AG04450 (cell line): ENCODE measurements at regions not wholly inside any gene's neighbourhood (a gene's known extent, or its start where the extent isn't known, plus 50 kb on each side); places are given as distances from the start of the nearest gene placed in this dataset. TPM values are rescaled to one million over a fixed set of nuclear protein-coding genes. Genes with fewer than 3 reads are reported as not detected.

Experiments
- CTCF ChIA-PET: fragments of 300-600, 350-600 bp; formaldehyde crosslinking; extraction: SDS; loops from one replicate; lab custom pipeline; 2022; ENCODE audit warnings: antibody characterized with exemption, inconsistent platforms; lab: Charles Lee
- POLR2A ChIA-PET: fragments of 350-600 bp; formaldehyde crosslinking; extraction: SDS; loops from one replicate; lab custom pipeline; 2021; ENCODE audit warnings: antibody characterized with exemption, inconsistent platforms; lab: Yijun Ruan, JAX
- DNase-seq: peaks from one replicate; pipeline ENCODE4 v3.0.0-alpha.2; 2011; ENCODE audit warnings: low read depth, low spot score
- H3K27ac ChIP-seq: one replicate; pipeline ENCODE4 v1.5.1; 2012; ENCODE audit warnings: low read depth, low read length, control low read depth
- H3K27me3 ChIP-seq: one replicate; pipeline ENCODE4 v1.6.0; 2012; ENCODE audit warnings: low read length; ENCODE audit not compliant: control insufficient read depth, insufficient read depth
- H3K4me3 ChIP-seq: 2 replicates; pipeline ENCODE4 v1.5.1; 2011; ENCODE audit warnings: mild to moderate bottlenecking, low read depth, low read length, control low read depth
- H3K9me3 ChIP-seq: 2 replicates; pipeline ENCODE4 v1.5.1; 2012; ENCODE audit warnings: low read length; ENCODE audit not compliant: control insufficient read depth, insufficient read depth
- CTCF ChIP-seq: IDR thresholded peaks from 2 replicates; pipeline ENCODE4 v1.5.1; 2011; ENCODE audit warnings: low read depth, low read length, control low read depth, inconsistent platforms
- small RNA-seq: library from RNA; depleted of rRNA; stranded (forward); fragments of <200 nt; gene quantifications from one replicate; pipeline ENCODE3, GENCODE V24; 2012; ENCODE audit warnings: low read depth; ENCODE audit not compliant: insufficient read length

- Histone ChIP-seq H3K4me3 (no peak overlapping the region), H3K27me3 (no peaks in the 10 kb centered on the region), H3K27ac (no peak overlapping the region), H3K9me3 (no peaks in the 10 kb centered on the region)
- no peak for DNase-seq
- POLR2A ChIA-PET, result no interaction called here
- no peak for TF ChIP-seq CTCF
- CTCF ChIA-PET, result no interaction called here
Observed at GRCh38 chr4:36010397-36010929, 233.9 kb downstream of the ARAP2 start.

- Histone ChIP-seq H3K27ac (no peak overlapping the region), H3K4me3 (no peak overlapping the region), H3K27me3 (no peaks in the 10 kb centered on the region), H3K9me3 (no peaks in the 10 kb centered on the region)
- DNase-seq, result no peak
- ChIA-PET POLR2A (no interaction called here), CTCF (no interaction called here)
- no peak for TF ChIP-seq CTCF
Observed at GRCh38 chr4:36011381-36011780, 232.9 kb downstream of the ARAP2 start.

- Histone ChIP-seq H3K4me3 (no peak overlapping the region), H3K9me3 (no peaks in the 10 kb centered on the region), H3K27ac (no peak overlapping the region), H3K27me3 (no peaks in the 10 kb centered on the region)
- DNase-seq, result no peak
- POLR2A ChIA-PET, result no interaction called here
- CTCF ChIA-PET, result no interaction called here
- TF ChIP-seq CTCF, result no peak
Observed at GRCh38 chr4:36012503-36012902, 231.8 kb downstream of the ARAP2 start.

GRCh38 chr4:36013206-36013605 is 231.1 kb downstream of the ARAP2 start:
- POLR2A ChIA-PET, result no interaction called here

More at GRCh38 chr4:36013206-36013605, 231.1 kb downstream of the ARAP2 start:
- Histone ChIP-seq H3K27me3 (no peaks in the 10 kb centered on the region), H3K9me3 (no peaks in the 10 kb centered on the region), H3K4me3 (no peak overlapping the region), H3K27ac (no peak overlapping the region)
- TF ChIP-seq CTCF, result no peak
- DNase-seq, result no peak
- CTCF ChIA-PET, result no interaction called here

Small RNAs in the stretch of these regions (small RNA-seq; reads per million reads assigned to genes)
- gene AC097535.2 (not detected), gene RF01210 (not detected), gene RNU6-573P (not detected)
